Aorta (tissue), 5 donors: ENCODE measurements at regions not wholly inside any gene's neighbourhood (a gene's known extent, or its start where the extent isn't known, plus 50 kb on each side); places are given as distances from the start of the nearest gene placed in this dataset.

ENCODE experiments used
- ATAC-seq: fragments of 200-7000 bp; cut with Tn5 transposase; one replicate; pipeline ENCODE4 v1.9.1; 2022; ENCODE audit warnings: moderate library complexity; ENCODE audit not compliant: low FRiP score
- DNase-seq, 2 donors: peaks; one replicate each; pipeline ENCODE4 v3.0.0-alpha.2; 2020
- H3K27ac ChIP-seq, 2 donors: one replicate each; pipeline ENCODE4 v1.5.1; 2013; ENCODE audit warnings: low read length in 2 of 2, mild to moderate bottlenecking in 2 of 2, moderate library complexity in 2 of 2, control low read depth in 1 of 2, inconsistent platforms in 1 of 2, low read depth in 1 of 2
- H3K27me3 ChIP-seq, 2 donors: one replicate each; pipeline ENCODE4 v1.6.1; 2013; ENCODE audit warnings: control low read depth in 1 of 2, low read length in 1 of 2, mild to moderate bottlenecking in 1 of 2, moderate library complexity in 1 of 2; ENCODE audit not compliant: insufficient read depth in 2 of 2, control insufficient read depth in 1 of 2
- H3K36me3 ChIP-seq, 2 donors: one replicate each; pipeline ENCODE4 v1.6.1; 2013; ENCODE audit warnings: control low read depth in 1 of 2, low read length in 1 of 2, mild to moderate bottlenecking in 1 of 2; ENCODE audit not compliant: insufficient read depth in 2 of 2, control insufficient read depth in 1 of 2
- H3K4me1 ChIP-seq, 2 donors: one replicate each; pipeline ENCODE4 v1.6.1; 2013; ENCODE audit warnings: low read length in 2 of 2, control low read depth in 1 of 2, mild to moderate bottlenecking in 1 of 2, moderate library complexity in 1 of 2; ENCODE audit not compliant: insufficient read depth in 2 of 2, control insufficient read depth in 1 of 2
- H3K4me3 ChIP-seq, 2 donors: one replicate each; pipeline ENCODE4 v1.5.1; 2013; ENCODE audit warnings: low read length in 2 of 2, control low read depth in 1 of 2, mild to moderate bottlenecking in 1 of 2
- H3K9me3 ChIP-seq: one replicate; pipeline ENCODE4 v1.6.1; 2013; ENCODE audit warnings: mild to moderate bottlenecking, low read length; ENCODE audit not compliant: control insufficient read depth
- WGBS, 2 donors: extraction: QIAGEN DNeasy Blood & Tissue Kit; methylation state at CpG; one replicate each; pipeline ENCODE4 v1.1.7; 2013; 5-methylcytosine and 5-hydroxymethylcytosine counted together
- intact Hi-C, 2 donors: fragments of 100-400 bp; cut with DNase I; formaldehyde crosslinking; loops; one replicate each; pipeline versions ENCODE4 v1.14.2 to v1.15.0; 2022
- donor health status: healthy with polysubstance abuse.
- donor health status: Bipolar disorder and iron deficiency.
- donor health status: DM: no; HTN: no; CAD: no.
- donor health status: DM: no; HTN: no; CAD: no.
- donor health status: DM: yes; HTN: yes; CAD: no.

DNA sequence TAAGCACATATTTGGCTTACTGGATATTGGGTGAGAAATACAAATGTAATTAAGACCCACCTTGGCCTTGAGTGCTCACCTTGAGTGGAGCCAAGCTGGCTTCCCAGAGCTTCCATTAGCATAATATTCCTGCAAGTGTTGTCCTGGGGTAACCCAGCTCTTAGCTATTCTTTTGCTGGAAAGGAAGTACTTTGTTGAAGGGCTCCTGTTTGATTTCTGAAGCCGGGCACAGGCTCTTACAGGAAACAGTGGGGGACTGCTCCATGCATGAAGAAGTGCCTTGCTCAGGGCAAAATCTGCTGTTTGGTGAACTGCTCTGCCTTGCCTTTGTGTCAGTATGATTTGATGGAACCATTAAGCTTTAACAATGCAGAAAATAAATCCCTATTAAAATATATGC, 325.4 kb downstream of the SMAD2 start:
- WGBS, 2 donors, result 7 to 12% methylated on average over 1 of the region's 1 CpG
- Histone ChIP-seq H3K27ac (no peak overlapping the region), H3K4me1 (no peaks in the 10 kb centered on the region), H3K4me3 (no peak overlapping the region), H3K9me3 (peaks cover 3% of the 10 kb centered on the region), H3K36me3 (no peaks in the 10 kb centered on the region), H3K27me3 (no peaks in the 10 kb centered on the region)
- ATAC-seq (no peak), DNase-seq (no peak)
- intact Hi-C loops, result no loop called here

- H3K27ac ChIP-seq, result no peak overlapping the region
- no peaks in the 10 kb centered on the region for H3K36me3 ChIP-seq
- H3K4me3 ChIP-seq, result no peak overlapping the region
- ATAC-seq (no peak), DNase-seq (no peak)
- no peaks in the 10 kb centered on the region for H3K27me3 ChIP-seq
- WGBS, 2 donors, result 59 to 70% methylated on average over 5 of the region's 5 CpGs
- intact Hi-C loops, result no loop called here
- peaks cover 3% of the 10 kb centered on the region for H3K9me3 ChIP-seq
- H3K4me1 ChIP-seq, result no peaks in the 10 kb centered on the region
Observed at GRCh38 chr18:47604021-47604420, 326.4 kb downstream of the SMAD2 start.

DNA sequence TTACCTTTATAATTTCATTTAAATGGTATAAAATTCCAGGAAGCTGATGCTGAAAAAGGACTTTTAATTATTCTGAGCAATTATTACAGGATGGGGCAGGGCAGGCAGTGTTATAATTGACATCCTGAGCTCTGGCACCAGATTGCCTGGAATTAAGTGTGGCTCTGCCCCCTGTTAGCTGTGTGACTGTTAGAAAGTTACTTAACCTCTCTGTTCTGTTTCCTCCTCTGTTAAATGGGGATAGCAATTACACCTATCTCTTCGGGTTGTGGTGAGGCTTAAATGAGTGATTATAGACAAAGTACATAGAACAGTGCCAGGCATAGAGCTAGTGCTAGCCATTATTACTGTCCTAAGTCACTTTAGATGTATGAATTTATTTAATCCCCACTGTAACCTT, 327.3 kb downstream of the SMAD2 start:
- Histone ChIP-seq H3K36me3 (no peaks in the 10 kb centered on the region), H3K27me3 (no peaks in the 10 kb centered on the region), H3K9me3 (peaks cover 3% of the 10 kb centered on the region), H3K4me1 (no peaks in the 10 kb centered on the region), H3K27ac (no peak overlapping the region), H3K4me3 (no peak overlapping the region)
- WGBS, 2 donors, result 73 to 81% methylated on average over 1 of the region's 1 CpG
- intact Hi-C loops, result no loop called here
- ATAC-seq (no peak), DNase-seq (no peak)

GRCh38 chr18:47602273-47602897, 328.1 kb downstream of the SMAD2 start:
- Histone ChIP-seq H3K36me3 (no peaks in the 10 kb centered on the region), H3K4me1 (no peaks in the 10 kb centered on the region), H3K27ac (no peak overlapping the region), H3K27me3 (no peaks in the 10 kb centered on the region), H3K4me3 (no peak overlapping the region), H3K9me3 (peaks cover 3% of the 10 kb centered on the region)
- peak; percentile 57 for ATAC-seq
- intact Hi-C loops, result no loop called here
- no peak for DNase-seq
- WGBS, 2 donors, result 75 to 76% methylated on average over 11 of the region's 11 CpGs

DNA sequence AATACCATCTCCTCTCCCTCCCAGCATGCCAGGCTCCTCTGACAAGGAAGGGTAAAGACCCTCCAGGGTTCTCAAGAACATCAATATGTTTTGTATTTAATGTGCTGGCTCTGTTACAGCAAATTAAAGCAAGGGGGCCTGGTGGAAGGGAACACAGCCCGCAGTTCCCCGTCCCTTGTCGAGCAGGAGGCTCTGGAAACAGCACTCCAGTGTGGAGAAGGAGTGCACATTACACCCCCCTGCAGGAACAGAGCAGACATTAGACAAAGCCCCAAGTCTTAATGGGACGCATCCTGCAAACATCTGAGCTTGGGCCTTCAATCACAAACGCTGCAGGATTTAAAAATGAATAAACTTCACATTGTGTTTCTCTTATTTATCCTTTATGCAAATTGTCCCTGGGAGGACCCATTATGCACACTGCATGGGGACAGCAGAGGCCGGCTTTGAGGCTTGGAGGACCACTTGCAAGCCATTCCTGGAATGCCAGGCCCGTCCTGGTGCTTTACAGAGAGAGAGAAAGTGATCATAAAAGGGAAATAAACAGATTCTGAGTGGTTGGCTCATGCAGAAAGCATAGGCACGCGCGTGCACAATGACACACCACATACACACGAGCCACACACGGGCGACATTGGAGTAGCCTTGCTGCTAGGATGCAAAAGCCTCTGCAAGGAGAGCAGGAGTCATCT, 328.7 kb downstream of the SMAD2 start:
- no peak for ATAC-seq
- Histone ChIP-seq H3K4me1 (no peaks in the 10 kb centered on the region), H3K9me3 (peaks cover 3% of the 10 kb centered on the region), H3K27ac (no peak overlapping the region), H3K27me3 (no peaks in the 10 kb centered on the region), H3K36me3 (no peaks in the 10 kb centered on the region), H3K4me3 (no peak overlapping the region)
- WGBS, 2 donors, result 63 to 65% methylated on average over 13 of the region's 13 CpGs
- no peak for DNase-seq
- intact Hi-C loops, result no loop called here

- Histone ChIP-seq H3K9me3 (peaks cover 11% of the 10 kb centered on the region), H3K27ac (no peak overlapping the region), H3K4me3 (no peak overlapping the region), H3K4me1 (no peaks in the 10 kb centered on the region), H3K36me3 (no peaks in the 10 kb centered on the region), H3K27me3 (no peaks in the 10 kb centered on the region)
- intact Hi-C loops, result no loop called here
- WGBS, 2 donors, result 1 to 8% methylated on average over 2 of the region's 2 CpGs
- ATAC-seq (no peak), DNase-seq (no peak)
Observed at GRCh38 chr18:47595831-47596501, 334.5 kb downstream of the SMAD2 start.

- intact Hi-C loops, result no loop called here
- H3K4me3 ChIP-seq, result no peak overlapping the region
- H3K27ac ChIP-seq, result no peak overlapping the region
- no peaks in the 10 kb centered on the region for H3K27me3 ChIP-seq
- no peak for DNase-seq
- H3K36me3 ChIP-seq, result no peaks in the 10 kb centered on the region
- H3K9me3 ChIP-seq, result peaks cover 11% of the 10 kb centered on the region
- no peak for ATAC-seq
- no peaks in the 10 kb centered on the region for H3K4me1 ChIP-seq
- 42 to 52% methylated on average over 23 of the region's 23 CpGs for WGBS, 2 donors
Observed at GRCh38 chr18:47594621-47595086, 335.8 kb downstream of the SMAD2 start.

DNA sequence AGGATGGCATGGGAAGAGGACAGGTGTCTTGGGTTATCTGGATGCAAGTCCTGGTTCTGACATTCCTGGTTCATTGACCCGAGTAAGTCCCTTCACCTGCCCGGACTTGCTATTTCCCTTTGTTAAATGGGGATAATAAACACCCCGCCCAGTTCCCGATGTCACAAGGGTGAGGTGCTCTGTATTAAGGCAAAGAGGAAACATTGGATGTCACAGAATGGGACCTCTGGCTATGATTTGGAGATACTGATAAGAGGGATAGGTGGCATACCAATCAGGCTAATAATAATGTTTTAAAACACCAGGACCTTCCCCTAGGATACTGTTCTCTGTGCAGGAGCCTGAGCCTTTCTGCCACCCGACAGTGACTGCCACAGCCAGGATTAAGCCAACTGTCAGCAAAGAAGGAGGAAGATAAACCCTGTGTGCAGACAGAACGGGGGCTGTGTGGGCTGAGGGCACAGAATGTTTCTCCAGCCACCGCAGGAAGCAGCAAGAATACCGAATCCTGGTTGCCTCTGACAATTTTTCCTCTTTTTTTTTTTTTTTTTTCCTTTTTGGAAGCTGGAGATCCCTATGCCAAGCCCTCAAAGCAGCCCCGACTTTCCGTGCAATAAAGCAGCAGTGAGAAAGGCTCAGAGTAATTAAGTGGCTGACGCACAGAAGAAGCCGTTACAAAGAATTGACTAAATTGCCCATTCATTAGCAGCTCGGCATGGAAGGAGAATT, 336.6 kb downstream of the SMAD2 start:
- no peaks in the 10 kb centered on the region for H3K36me3 ChIP-seq
- no peak overlapping the region for H3K4me3 ChIP-seq
- DNase-seq, result no peak
- no peak for ATAC-seq
- WGBS, 2 donors, result 23 to 26% methylated on average over 13 of the region's 13 CpGs
- no peak overlapping the region for H3K27ac ChIP-seq
- H3K9me3 ChIP-seq, result peaks cover 11% of the 10 kb centered on the region
- H3K27me3 ChIP-seq, result no peaks in the 10 kb centered on the region
- intact Hi-C loops, result no loop called here
- no peaks in the 10 kb centered on the region for H3K4me1 ChIP-seq
